Memory B cell (primary cell): ENCODE measurements at regions not wholly inside any gene's neighbourhood (a gene's known extent, or its start where the extent isn't known, plus 50 kb on each side); places are given as distances from the start of the nearest gene placed in this dataset.
"Not testable (repeated sequence)": the region's sequence is repeated elsewhere in the genome, so short reads cannot be mapped to it uniquely, and the experiment has no call there.

ENCODE experiments used
- ATAC-seq: fragments of 150-1000 bp; cut with Tn5 transposase; 2 replicates; pipeline ENCODE4 v1.10.0; 2021; ENCODE audit warnings: low read depth, mild to moderate bottlenecking, moderate library complexity
- DNase-seq, 2 donors: peaks; one replicate each; pipeline ENCODE4 v3.0.0; 2022; ENCODE audit warnings: low spot score in 2 of 2
- H3K27ac Mint-ChIP-seq: one replicate; pipeline ENCODE4 v1.8.0; 2022; ENCODE audit warnings: mild to moderate bottlenecking, moderate library complexity, mixed read lengths
- H3K27me3 Mint-ChIP-seq: one replicate; pipeline ENCODE4 v1.8.0; 2022; ENCODE audit warnings: mixed read lengths
- H3K36me3 Mint-ChIP-seq: one replicate; pipeline ENCODE4 v1.8.0; 2022; ENCODE audit warnings: mild to moderate bottlenecking, mixed read lengths
- H3K4me1 Mint-ChIP-seq: one replicate; pipeline ENCODE4 v1.8.0; 2022; ENCODE audit warnings: mixed read lengths
- H3K4me3 Mint-ChIP-seq: one replicate; pipeline ENCODE4 v1.8.0; 2022; ENCODE audit warnings: mild to moderate bottlenecking, moderate library complexity, mixed read lengths
- H3K9me3 Mint-ChIP-seq: one replicate; pipeline ENCODE4 v1.8.0; 2022; ENCODE audit warnings: mixed read lengths

- Mint-ChIP-seq H3K4me3 (no peak overlapping the region), H3K36me3 (no peaks in the 10 kb centered on the region), H3K4me1 (no peaks in the 10 kb centered on the region), H3K9me3 (no peaks in the 10 kb centered on the region), H3K27ac (no peak overlapping the region), H3K27me3 (peaks cover 2% of the 10 kb centered on the region)
- ATAC-seq (no peak), DNase-seq (no peak)
These were observed 222.6 kb downstream of the MREG start for GRCh38 chr2:215790523-215791421.

GRCh38 chr2:215787565-215788178, 225.7 kb downstream of the MREG start:
- H3K4me3 Mint-ChIP-seq: no peak overlapping the region
- DNase-seq (no peak), ATAC-seq (no peak)
- no peak overlapping the region for H3K27ac Mint-ChIP-seq
- no peaks in the 10 kb centered on the region for H3K4me1 Mint-ChIP-seq
- H3K36me3 Mint-ChIP-seq: no peaks in the 10 kb centered on the region
- H3K9me3 Mint-ChIP-seq: no peaks in the 10 kb centered on the region
- H3K27me3 Mint-ChIP-seq: peaks cover 4% of the 10 kb centered on the region

- Mint-ChIP-seq H3K4me1 (no peaks in the 10 kb centered on the region), H3K36me3 (no peaks in the 10 kb centered on the region), H3K4me3 (no peak overlapping the region), H3K27me3 (peaks cover 4% of the 10 kb centered on the region), H3K27ac (no peak overlapping the region), H3K9me3 (no peaks in the 10 kb centered on the region)
- ATAC-seq: no peak
- DNase-seq: no peak
These were observed 226.3 kb downstream of the MREG start for GRCh38 chr2:215787025-215787424.

- no peak for DNase-seq
- no peaks in the 10 kb centered on the region for H3K9me3 Mint-ChIP-seq
- no peak overlapping the region for H3K4me3 Mint-ChIP-seq
- no peaks in the 10 kb centered on the region for H3K4me1 Mint-ChIP-seq
- no peak overlapping the region for H3K27ac Mint-ChIP-seq
- H3K27me3 Mint-ChIP-seq: peaks cover 4% of the 10 kb centered on the region
- ATAC-seq: no peak
- H3K36me3 Mint-ChIP-seq: no peaks in the 10 kb centered on the region
These were observed 229.0 kb downstream of the MREG start for GRCh38 chr2:215784371-215784783.

- H3K27me3 Mint-ChIP-seq, DNase-seq, H3K9me3 Mint-ChIP-seq, H3K4me1 Mint-ChIP-seq, H3K27ac Mint-ChIP-seq, H3K36me3 Mint-ChIP-seq, ATAC-seq, H3K4me3 Mint-ChIP-seq: not testable (repeated sequence)
These were observed 229.7 kb downstream of the MREG start for GRCh38 chr2:215783640-215784039.

- Mint-ChIP-seq H3K27ac (no peak overlapping the region), H3K27me3 (peaks cover 4% of the 10 kb centered on the region), H3K4me3 (no peak overlapping the region), H3K4me1 (no peaks in the 10 kb centered on the region), H3K36me3 (no peaks in the 10 kb centered on the region), H3K9me3 (no peaks in the 10 kb centered on the region)
- ATAC-seq (no peak), DNase-seq (no peak)
These were observed 230.4 kb downstream of the MREG start for GRCh38 chr2:215782965-215783364.

- H3K9me3 Mint-ChIP-seq: no peaks in the 10 kb centered on the region
- peaks cover 4% of the 10 kb centered on the region for H3K27me3 Mint-ChIP-seq
- no peaks in the 10 kb centered on the region for H3K4me1 Mint-ChIP-seq
- no peak overlapping the region for H3K4me3 Mint-ChIP-seq
- H3K36me3 Mint-ChIP-seq: no peaks in the 10 kb centered on the region
- H3K27ac Mint-ChIP-seq: no peak overlapping the region
- DNase-seq (no peak), ATAC-seq (no peak)
These were observed 231.1 kb downstream of the MREG start for GRCh38 chr2:215782295-215782694.

- peaks cover 8% of the 10 kb centered on the region for H3K27me3 Mint-ChIP-seq
- peaks cover under 1% of the 10 kb centered on the region for H3K9me3 Mint-ChIP-seq
- H3K4me1 Mint-ChIP-seq: peaks cover 1% of the 10 kb centered on the region
- no peaks in the 10 kb centered on the region for H3K36me3 Mint-ChIP-seq
- no peak for DNase-seq
- ATAC-seq: no peak
- H3K4me3 Mint-ChIP-seq: no peak overlapping the region
- no peak overlapping the region for H3K27ac Mint-ChIP-seq
These were observed 232.3 kb downstream of the MREG start for GRCh38 chr2:215780907-215781685.

- no peak for ATAC-seq
- Mint-ChIP-seq H3K9me3 (peaks cover 2% of the 10 kb centered on the region), H3K4me1 (peaks cover 3% of the 10 kb centered on the region), H3K27ac (no peak overlapping the region), H3K4me3 (no peak overlapping the region), H3K27me3 (peaks cover 11% of the 10 kb centered on the region), H3K36me3 (no peaks in the 10 kb centered on the region)
- no peak for DNase-seq
These were observed 233.0 kb downstream of the MREG start for GRCh38 chr2:215780313-215780712.

- DNase-seq: no peak
- Mint-ChIP-seq H3K4me1 (peaks cover 3% of the 10 kb centered on the region), H3K9me3 (peaks cover 2% of the 10 kb centered on the region), H3K27ac (no peak overlapping the region), H3K4me3 (no peak overlapping the region), H3K36me3 (no peaks in the 10 kb centered on the region), H3K27me3 (peaks cover 11% of the 10 kb centered on the region)
- no peak for ATAC-seq
These were observed 233.4 kb downstream of the MREG start for GRCh38 chr2:215779912-215780311.

GRCh38 chr2:215777465-215778044, 235.8 kb downstream of the MREG start:
- Mint-ChIP-seq H3K4me3 (no peak overlapping the region), H3K9me3 (peaks cover 2% of the 10 kb centered on the region), H3K36me3 (no peaks in the 10 kb centered on the region), H3K4me1 (peaks cover 3% of the 10 kb centered on the region), H3K27me3 (peaks cover 9% of the 10 kb centered on the region), H3K27ac (no peak overlapping the region)
- ATAC-seq (no peak), DNase-seq (no peak)

GRCh38 chr2:215775106-215775505, 238.2 kb downstream of the MREG start:
- H3K4me3 Mint-ChIP-seq: no peak overlapping the region
- peaks cover 3% of the 10 kb centered on the region for H3K4me1 Mint-ChIP-seq
- peaks cover 9% of the 10 kb centered on the region for H3K27me3 Mint-ChIP-seq
- H3K36me3 Mint-ChIP-seq: no peaks in the 10 kb centered on the region
- no peak for ATAC-seq
- no peak overlapping the region for H3K27ac Mint-ChIP-seq
- H3K9me3 Mint-ChIP-seq: peaks cover 2% of the 10 kb centered on the region
- no peak for DNase-seq

GRCh38 chr2:215773728-215774127, 239.6 kb downstream of the MREG start:
- no peak for ATAC-seq
- Mint-ChIP-seq H3K36me3 (no peaks in the 10 kb centered on the region), H3K9me3 (peaks cover 2% of the 10 kb centered on the region), H3K4me1 (peaks cover 3% of the 10 kb centered on the region), H3K27ac (no peak overlapping the region), H3K27me3 (peaks cover 9% of the 10 kb centered on the region), H3K4me3 (no peak overlapping the region)
- no peak for DNase-seq
